Central memory CD8-positive, alpha-beta T cell (primary cell): ENCODE measurements at regions not wholly inside any gene's neighbourhood (a gene's known extent, or its start where the extent isn't known, plus 50 kb on each side); places are given as distances from the start of the nearest gene placed in this dataset.
"Not testable (repeated sequence)": the region's sequence is repeated elsewhere in the genome, so short reads cannot be mapped to it uniquely, and the experiment has no call there.

Source experiments
- ATAC-seq: fragments of 150-1000 bp; cut with Tn5 transposase; replicated peaks from 2 replicates; pipeline ENCODE4 v1.10.0; 2022; ENCODE audit warnings: mild to moderate bottlenecking, moderate FRiP score, moderate number of reproducible peaks; ENCODE audit not compliant: poor library complexity, severe bottlenecking; ENCODE audit errors: extremely low read depth
- DNase-seq, 2 donors: peaks; one replicate each; pipeline ENCODE4 v3.0.0; 2021; ENCODE audit warnings: low spot score in 2 of 2
- H3K27ac Mint-ChIP-seq: one replicate; pipeline ENCODE4 v1.8.0; 2022; ENCODE audit warnings: low read depth, mild to moderate bottlenecking, moderate library complexity, mixed read lengths
- H3K27me3 Mint-ChIP-seq: one replicate; pipeline ENCODE4 v1.8.0; 2022; ENCODE audit warnings: mixed read lengths
- H3K36me3 Mint-ChIP-seq: one replicate; pipeline ENCODE4 v1.8.0; 2022; ENCODE audit warnings: mild to moderate bottlenecking, moderate library complexity, mixed read lengths; ENCODE audit not compliant: insufficient read depth
- H3K4me1 Mint-ChIP-seq: one replicate; pipeline ENCODE4 v1.8.0; 2022; ENCODE audit warnings: mixed read lengths
- H3K4me3 Mint-ChIP-seq: one replicate; pipeline ENCODE4 v1.8.0; 2022; ENCODE audit warnings: mild to moderate bottlenecking, moderate library complexity, mixed read lengths
- H3K9me3 Mint-ChIP-seq: one replicate; pipeline ENCODE4 v1.8.0; 2022; ENCODE audit warnings: mixed read lengths

- Mint-ChIP-seq H3K9me3 (no peaks in the 10 kb centered on the region), H3K4me3 (no peak overlapping the region), H3K36me3 (no peaks in the 10 kb centered on the region), H3K27ac (no peak overlapping the region), H3K4me1 (no peaks in the 10 kb centered on the region), H3K27me3 (no peaks in the 10 kb centered on the region)
- ATAC-seq: no peak
- no peak for DNase-seq
Observed at GRCh38 chr3:124149081-124149480, 157.2 kb upstream of the ROPN1 start.

DNA sequence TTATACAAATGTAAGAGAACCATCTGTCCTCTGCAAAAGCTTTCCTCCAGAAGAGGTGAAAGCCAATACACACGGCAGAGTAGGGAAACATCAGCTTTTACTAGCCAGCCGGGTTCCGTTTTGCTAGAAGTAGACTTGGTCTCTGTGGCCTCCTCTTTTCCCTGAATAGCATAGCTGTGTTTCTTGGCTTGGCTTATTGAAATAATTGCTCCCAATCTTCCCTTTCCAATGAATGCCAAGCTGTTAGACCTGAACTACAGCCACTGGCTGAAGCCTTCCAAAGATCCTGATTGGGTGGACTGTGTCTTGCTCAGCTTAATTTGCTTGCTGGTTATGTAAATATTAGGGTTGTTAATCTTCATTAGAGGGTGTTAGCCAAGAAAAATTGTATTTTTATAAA is 157.8 kb upstream of the ROPN1 start:
- H3K27ac Mint-ChIP-seq: no peak overlapping the region
- H3K4me1 Mint-ChIP-seq: no peaks in the 10 kb centered on the region
- no peaks in the 10 kb centered on the region for H3K9me3 Mint-ChIP-seq
- H3K36me3 Mint-ChIP-seq: no peaks in the 10 kb centered on the region
- no peak for ATAC-seq
- H3K4me3 Mint-ChIP-seq: no peak overlapping the region
- DNase-seq: no peak
- no peaks in the 10 kb centered on the region for H3K27me3 Mint-ChIP-seq

DNA sequence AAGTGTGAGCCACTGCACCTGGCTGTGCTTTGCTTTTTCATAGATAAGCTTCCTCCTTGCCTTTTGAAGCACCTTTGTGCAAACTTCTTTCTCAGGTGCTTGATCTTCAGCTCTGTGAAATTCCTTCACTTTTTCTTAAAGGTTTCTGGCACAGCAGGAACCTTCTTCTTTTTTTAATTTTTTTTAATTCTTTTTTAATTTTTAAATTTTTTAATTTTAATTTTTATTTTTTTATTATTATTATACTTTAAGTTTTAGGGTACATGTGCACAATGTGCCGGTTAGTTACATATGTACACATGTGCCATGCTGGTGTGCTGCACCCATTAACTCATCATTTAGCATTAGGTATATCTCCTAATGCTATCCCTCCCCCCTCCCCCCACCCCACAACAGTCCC is 161.0 kb upstream of the ROPN1 start:
- not testable (repeated sequence) for H3K36me3 Mint-ChIP-seq, H3K4me3 Mint-ChIP-seq, H3K4me1 Mint-ChIP-seq, H3K27ac Mint-ChIP-seq, DNase-seq, ATAC-seq, H3K9me3 Mint-ChIP-seq
- H3K27me3 Mint-ChIP-seq: peaks cover 19% of the 10 kb centered on the region

DNA sequence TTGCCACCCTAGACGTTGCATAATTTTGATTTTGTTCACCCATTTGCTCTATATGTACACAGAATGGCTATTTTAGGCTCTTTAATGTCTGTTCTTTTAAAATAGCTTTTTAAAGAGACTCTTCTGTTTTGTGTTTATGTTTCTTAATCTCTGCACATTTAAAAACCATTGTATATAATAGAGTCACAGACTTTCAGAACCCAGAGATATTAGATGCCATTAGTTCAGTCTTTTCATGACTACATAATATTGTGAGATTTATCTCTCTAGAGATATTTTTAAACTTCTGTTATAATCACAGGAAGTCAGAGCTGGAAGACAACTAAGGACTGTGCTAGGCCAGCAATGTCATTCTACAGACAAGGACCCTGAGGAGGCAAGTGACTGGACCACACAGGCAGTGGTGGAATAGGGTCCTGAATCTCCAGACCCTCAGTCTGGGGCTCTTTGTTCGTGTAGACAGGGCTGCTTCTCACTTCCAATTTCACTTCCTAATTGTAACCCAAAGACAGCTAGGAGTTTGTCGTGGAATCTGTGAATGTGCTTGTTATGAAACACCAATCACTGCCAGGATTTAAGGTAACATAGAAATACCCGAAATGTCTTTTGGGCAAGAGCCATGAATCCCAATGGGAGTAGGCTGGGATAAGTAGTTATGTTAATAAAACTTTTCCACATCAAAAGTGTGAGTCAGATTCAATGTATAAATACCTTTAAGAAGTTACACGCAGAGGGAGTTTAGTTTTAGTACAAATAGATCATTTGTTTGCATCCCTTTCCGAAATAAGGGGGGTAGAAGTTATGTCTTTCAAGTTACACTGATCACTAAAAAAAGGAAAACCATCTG is 165.2 kb upstream of the ROPN1 start:
- H3K27me3 Mint-ChIP-seq: peaks cover 22% of the 10 kb centered on the region
- H3K9me3 Mint-ChIP-seq: no peaks in the 10 kb centered on the region
- DNase-seq (no peak), ATAC-seq (no peak)
- H3K27ac Mint-ChIP-seq: no peak overlapping the region
- no peak overlapping the region for H3K4me3 Mint-ChIP-seq
- no peaks in the 10 kb centered on the region for H3K36me3 Mint-ChIP-seq
- no peaks in the 10 kb centered on the region for H3K4me1 Mint-ChIP-seq

- Mint-ChIP-seq H3K4me1 (no peaks in the 10 kb centered on the region), H3K36me3 (no peaks in the 10 kb centered on the region), H3K27me3 (peaks cover 22% of the 10 kb centered on the region), H3K27ac (no peak overlapping the region), H3K4me3 (no peak overlapping the region), H3K9me3 (no peaks in the 10 kb centered on the region)
- DNase-seq (no peak), ATAC-seq (no peak)
Observed at GRCh38 chr3:124157748-124158147, 165.8 kb upstream of the ROPN1 start.

DNA sequence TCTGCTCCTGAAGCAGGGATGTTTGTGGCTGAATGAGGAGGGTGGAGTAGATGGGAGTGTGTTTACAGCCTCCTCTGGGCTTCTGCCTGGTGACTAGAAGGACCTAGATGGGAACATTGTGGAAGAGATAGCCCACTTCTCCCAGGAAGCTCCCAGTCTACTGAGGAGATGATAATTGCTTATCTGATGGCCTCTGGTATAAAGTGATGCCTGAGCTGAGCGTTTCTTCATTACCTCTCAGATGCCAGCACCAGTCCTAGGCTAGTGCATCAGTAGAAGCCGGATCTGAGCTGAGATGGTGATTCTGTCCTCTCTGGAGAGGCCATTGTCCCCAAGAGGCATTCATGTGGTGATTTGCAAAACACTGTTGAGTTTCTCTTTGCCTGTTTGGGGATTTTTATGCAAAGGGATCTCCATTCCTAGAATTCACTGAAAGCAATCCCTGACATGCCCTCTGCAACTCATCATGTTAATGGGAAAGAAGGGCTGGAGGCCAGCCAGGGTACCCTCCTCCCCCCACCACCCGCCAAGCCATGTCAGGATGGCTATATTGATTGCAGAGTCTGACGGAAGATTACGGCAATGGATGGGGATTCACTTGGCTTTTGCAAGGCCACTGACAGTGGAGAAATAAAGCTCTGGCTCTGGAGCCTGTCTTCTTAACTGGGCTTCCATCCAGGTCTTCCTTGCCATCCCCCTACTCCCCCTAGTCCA is 166.4 kb upstream of the ROPN1 start:
- Mint-ChIP-seq H3K27me3 (peaks cover 22% of the 10 kb centered on the region), H3K9me3 (no peaks in the 10 kb centered on the region), H3K36me3 (no peaks in the 10 kb centered on the region), H3K4me1 (no peaks in the 10 kb centered on the region), H3K4me3 (no peak overlapping the region), H3K27ac (no peak overlapping the region)
- no peak for ATAC-seq
- DNase-seq: no peak

GRCh38 chr3:124161448-124161847 is 169.5 kb upstream of the ROPN1 start:
- Mint-ChIP-seq H3K36me3 (no peaks in the 10 kb centered on the region), H3K27me3 (peaks cover 17% of the 10 kb centered on the region), H3K27ac (no peak overlapping the region), H3K4me1 (no peaks in the 10 kb centered on the region), H3K9me3 (no peaks in the 10 kb centered on the region), H3K4me3 (no peak overlapping the region)
- ATAC-seq (no peak), DNase-seq (no peak)

GRCh38 chr3:124163689-124164088 is 171.8 kb upstream of the ROPN1 start:
- no peak overlapping the region for H3K27ac Mint-ChIP-seq
- peaks cover 12% of the 10 kb centered on the region for H3K27me3 Mint-ChIP-seq
- no peak for DNase-seq
- H3K9me3 Mint-ChIP-seq: no peaks in the 10 kb centered on the region
- no peaks in the 10 kb centered on the region for H3K4me1 Mint-ChIP-seq
- H3K4me3 Mint-ChIP-seq: no peak overlapping the region
- ATAC-seq: no peak
- no peaks in the 10 kb centered on the region for H3K36me3 Mint-ChIP-seq

- DNase-seq: no peak
- Mint-ChIP-seq H3K4me3 (no peak overlapping the region), H3K27me3 (peaks cover 26% of the 10 kb centered on the region)
Observed at GRCh38 chr3:124168271-124168670, 176.3 kb upstream of the ROPN1 start.

DNA sequence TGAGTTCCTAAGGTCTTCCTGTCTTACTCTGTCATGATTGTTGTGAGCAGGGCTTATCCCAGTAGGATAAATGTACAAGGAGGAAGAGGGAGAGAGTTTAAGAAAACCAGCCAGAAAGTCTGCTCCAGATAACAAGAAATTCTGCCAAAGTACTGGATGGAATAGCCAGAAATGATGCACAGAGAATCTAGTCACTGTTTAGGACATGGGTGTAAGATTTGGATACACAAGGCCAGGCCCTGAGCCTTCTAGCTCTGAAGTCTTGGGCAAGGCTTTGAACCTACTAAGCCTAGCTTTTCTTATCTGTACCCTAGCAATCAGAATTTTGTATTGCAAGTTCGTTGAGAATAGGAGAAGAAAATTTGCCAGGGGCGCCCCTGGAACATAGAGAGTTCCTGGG is 180.4 kb upstream of the ROPN1 start:
- H3K27ac Mint-ChIP-seq: no peak overlapping the region
- DNase-seq (no peak), ATAC-seq (no peak)
- H3K4me1 Mint-ChIP-seq: no peaks in the 10 kb centered on the region
- H3K9me3 Mint-ChIP-seq: no peaks in the 10 kb centered on the region
- peaks cover 26% of the 10 kb centered on the region for H3K27me3 Mint-ChIP-seq
- no peaks in the 10 kb centered on the region for H3K36me3 Mint-ChIP-seq
- no peak overlapping the region for H3K4me3 Mint-ChIP-seq

More at GRCh38 chr3:124168271-124168670, 176.3 kb upstream of the ROPN1 start:
- ATAC-seq: no peak
- Mint-ChIP-seq H3K27ac (no peak overlapping the region), H3K4me1 (no peaks in the 10 kb centered on the region), H3K36me3 (no peaks in the 10 kb centered on the region), H3K9me3 (no peaks in the 10 kb centered on the region)

DNA sequence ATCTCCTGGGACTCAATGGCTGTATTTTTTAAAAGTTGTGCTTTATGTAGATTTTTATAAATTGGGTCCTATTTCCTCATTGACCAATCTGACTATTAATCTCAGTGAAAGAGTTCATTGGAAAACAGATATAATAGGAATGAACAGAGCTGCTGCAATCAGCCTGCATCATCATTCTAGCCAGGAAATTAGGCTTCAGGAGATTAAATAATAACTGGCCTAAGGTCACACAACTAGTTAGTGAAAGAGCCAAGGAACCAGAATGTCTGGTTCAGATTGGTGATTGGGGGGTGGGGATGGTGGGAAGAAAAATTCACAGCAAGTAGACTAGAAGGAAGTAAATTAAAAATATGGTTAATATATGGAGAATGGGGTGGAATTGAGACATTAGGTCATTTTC is 180.9 kb upstream of the ROPN1 start:
- DNase-seq (no peak), ATAC-seq (no peak)
- Mint-ChIP-seq H3K4me1 (no peaks in the 10 kb centered on the region), H3K9me3 (no peaks in the 10 kb centered on the region), H3K36me3 (no peaks in the 10 kb centered on the region), H3K4me3 (no peak overlapping the region), H3K27me3 (peaks cover 23% of the 10 kb centered on the region), H3K27ac (no peak overlapping the region)

DNA sequence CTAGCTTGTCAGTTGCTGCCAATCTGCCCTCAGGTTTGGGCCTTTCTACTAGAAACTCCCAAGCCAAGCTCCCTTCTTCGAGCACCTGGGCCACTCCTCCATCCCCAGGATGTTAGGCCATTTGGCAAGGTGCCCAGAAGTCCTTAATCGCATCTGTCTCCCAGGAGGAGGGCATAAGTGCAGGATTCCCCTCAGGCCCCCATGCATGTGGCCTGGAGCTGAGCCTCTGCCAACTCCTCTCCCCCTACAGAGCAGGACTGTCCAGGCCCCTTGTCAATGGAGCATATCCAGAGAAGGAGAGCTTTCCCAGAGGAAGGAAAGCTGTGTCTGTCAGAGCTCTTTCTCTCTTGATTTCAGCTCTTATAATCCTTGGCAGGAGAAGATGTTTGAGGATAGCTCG is 182.6 kb upstream of the ROPN1 start:
- DNase-seq (no peak), ATAC-seq (no peak)
- Mint-ChIP-seq H3K36me3 (no peaks in the 10 kb centered on the region), H3K27ac (no peak overlapping the region), H3K4me3 (no peak overlapping the region), H3K9me3 (no peaks in the 10 kb centered on the region), H3K27me3 (peaks cover 6% of the 10 kb centered on the region), H3K4me1 (no peaks in the 10 kb centered on the region)
